ENCODE measurements at regions not wholly inside any gene's neighbourhood (a gene's known extent, or its start where the extent isn't known, plus 50 kb on each side); places are given as distances from the start of the nearest gene placed in this dataset.

GRCh38 chr11:22069844-22070243 is 123.0 kb upstream of the ANO5 start:
- 3% methylated on average over 2 of the region's 2 CpGs for WGBS (ENCODE audit: insufficient coverage, low coverage, missing lambda C conversion rate)
- intact Hi-C loops (cut with micrococcal nuclease), result no loop called here
- BruUV-seq (replicated peaks), result no TSS peak

More at GRCh38 chr11:22069844-22070243, 123.0 kb upstream of the ANO5 start:
- ATAC-seq, result no peak
- ChIA-PET CTCF (ENCODE audit: low intra/inter-chr PET ratio) (no interaction called here), POLR2A (no interaction called here)
- Histone ChIP-seq H2AFZ (ENCODE audit: low read depth, low read length) (no peak overlapping the region), H3K36me3 (ENCODE audit: control insufficient read depth, insufficient read depth, low read length) (no peaks in the 10 kb centered on the region), H4K20me1 (replicated peaks; ENCODE audit: control insufficient read depth, insufficient read depth, low read length) (no peaks in the 10 kb centered on the region), H3K27me3 (ENCODE audit: control insufficient read depth in 2 of 2, insufficient read depth in 2 of 2, low read length in 2 of 2) (no peaks in the 10 kb centered on the region), H3K9me1 (ENCODE audit: control insufficient read depth, insufficient read depth, low read length) (no peaks in the 10 kb centered on the region), H3K4me3 (no peak overlapping the region), H3K4me1 (replicated peaks in 1 of 2; ENCODE audit: control insufficient read depth in 2 of 2, insufficient read depth in 2 of 2, low read length in 2 of 2) (no peaks in the 10 kb centered on the region), H3K79me2 (ENCODE audit: control insufficient read depth, insufficient read depth, low read length) (no peaks in the 10 kb centered on the region), H3K9me3 (replicated peaks; ENCODE audit: control insufficient read depth, insufficient read depth, low read depth, low read length) (no peaks in the 10 kb centered on the region; the same call in 1 of the 2 replicates), H3K27ac (ENCODE audit: extremely low read depth, low read depth, low read length) (no peak overlapping the region), H3K9ac (ENCODE audit: insufficient read depth in 1 of 2, low read depth in 2 of 2, low read length in 2 of 2) (no peak overlapping the region), H3K4me2 (ENCODE audit: insufficient read depth, low read length) (no peak overlapping the region)
- in situ Hi-C loops (cut with MboI), result no loop called here
- no peak for DNase-seq (ENCODE audit: extremely low read depth in 1 of 4, low spot score in 3 of 4)
- FAIRE-seq, result no peak
- TF ChIP-seq NFXL1 (CRISPR knock-in tag; IDR thresholded peaks at IDR 0.05) (no peak), ZNF511 (CRISPR knock-in tag; IDR thresholded peaks at IDR 0.05) (no peak), CBX5 (IDR thresholded peaks at IDR 0.05; ENCODE audit: borderline replicate concordance, low read depth) (no peak), FOXA3 (CRISPR knock-in tag; conservative IDR thresholded peaks at IDR 0.05 in 1 of 2, IDR thresholded peaks at IDR 0.05 in 1 of 2) (no peak), ZNF668 (CRISPR knock-in tag; IDR thresholded peaks at IDR 0.05) (no peak), BRD9 (IDR thresholded peaks at IDR 0.05; ENCODE audit: low read depth, partially characterized antibody) (no peak), ZNF436 (CRISPR knock-in tag; IDR thresholded peaks at IDR 0.05) (no peak), ZNF407 (IDR thresholded peaks at IDR 0.05; ENCODE audit: low read depth) (no peak), ZNF217 (CRISPR knock-in tag; IDR thresholded peaks at IDR 0.05) (no peak), BCOR (IDR thresholded peaks at IDR 0.05) (no peak), MXI1 (IDR thresholded peaks at IDR 0.05; ENCODE audit: low read depth, low read length) (no peak)
